ENCODE measurements at regions not wholly inside any gene's neighbourhood (a gene's known extent, or its start where the extent isn't known, plus 50 kb on each side); places are given as distances from the start of the nearest gene placed in this dataset.

DNA sequence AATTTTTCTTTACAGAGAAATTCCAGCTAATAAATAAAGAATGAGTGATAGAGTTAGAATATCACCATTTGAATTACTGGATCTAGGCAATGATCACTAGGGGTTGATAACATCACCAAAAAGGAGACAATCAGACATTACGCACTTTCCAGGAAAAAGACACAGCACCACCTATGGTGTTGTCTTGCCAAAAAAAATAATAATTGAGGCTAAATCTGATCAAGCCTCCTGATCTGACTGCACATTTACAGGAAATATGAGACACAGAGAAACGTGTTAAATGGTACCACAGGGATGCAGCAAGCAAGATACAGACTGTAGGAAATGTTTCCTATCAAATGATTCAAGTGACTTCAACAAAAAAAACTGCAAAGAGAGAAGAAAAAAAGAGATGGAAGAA lies 92.8 kb downstream of the EOMES start:
- Histone ChIP-seq H3K4me3 (ENCODE audit: low read length) (no peak overlapping the region), H3K23ac (ENCODE audit: low read length) (no peak overlapping the region), H3K9ac (ENCODE audit: low read length) (no peak overlapping the region), H2BK5ac (ENCODE audit: low read length) (no peak overlapping the region), H2BK120ac (ENCODE audit: low read depth, low read length) (no peak overlapping the region), H3K4me1 (ENCODE audit: control insufficient read depth, low read depth, low read length) (no peaks in the 10 kb centered on the region), H3K56ac (ENCODE audit: low read length) (no peak overlapping the region), H3K27ac (ENCODE audit: low read depth, low read length) (no peak overlapping the region), H3K27me3 (ENCODE audit: insufficient read depth, low read length, poor library complexity) (no peaks in the 10 kb centered on the region), H3K36me3 (ENCODE audit: control insufficient read depth, insufficient read depth, low read length) (no peaks in the 10 kb centered on the region), H3K4ac (ENCODE audit: low read depth, low read length) (no peak overlapping the region), H4K5ac (ENCODE audit: low read length) (no peak overlapping the region), H2BK15ac (replicated peaks; ENCODE audit: low read depth) (no peak overlapping the region), H2AK5ac (ENCODE audit: low read length) (no peak overlapping the region), H4K8ac (ENCODE audit: low read depth, low read length) (no peak overlapping the region), H3K79me1 (ENCODE audit: low read length) (no peaks in the 10 kb centered on the region), H3K4me2 (ENCODE audit: low read length) (no peak overlapping the region), H3K79me2 (ENCODE audit: control insufficient read depth, insufficient read depth, low read length) (no peaks in the 10 kb centered on the region), H3K18ac (ENCODE audit: low read length) (no peak overlapping the region)
- no peak for DNase-seq
- no CpG with 5 or more reads among the region's 2 CpGs for WGBS (ENCODE audit: extremely low coverage, insufficient coverage, low lambda C conversion rate)

DNA sequence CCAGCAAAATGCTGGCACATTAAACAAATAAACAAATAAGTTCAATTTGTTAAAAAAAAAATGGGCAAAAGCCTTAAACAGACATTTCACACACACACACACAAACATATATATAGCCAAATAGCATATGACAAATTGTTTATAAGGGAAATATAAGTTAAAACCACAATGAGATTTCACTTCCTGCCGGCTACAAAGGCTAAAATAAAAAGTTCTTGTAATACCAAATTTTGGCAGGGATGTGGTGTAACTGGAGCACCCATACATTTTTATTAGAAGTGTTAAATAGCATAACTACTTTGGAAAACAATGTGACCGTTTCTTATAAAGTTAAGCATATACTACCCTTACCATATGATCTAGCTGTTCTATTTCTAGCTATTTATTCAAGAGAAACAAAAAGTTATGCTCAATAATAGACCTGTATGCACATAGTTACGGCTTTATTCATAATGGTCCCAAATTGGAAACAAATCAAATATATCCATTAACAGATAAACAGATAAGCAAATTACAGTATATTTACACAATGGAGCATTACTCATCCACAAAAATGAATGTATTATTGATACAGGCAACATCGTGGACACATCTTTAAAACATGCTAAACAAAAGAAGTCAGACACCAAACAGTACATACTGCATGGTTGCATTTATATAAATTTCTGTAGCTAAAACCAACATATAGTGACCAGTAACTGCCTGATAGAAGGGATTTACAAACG lies 93.9 kb downstream of the EOMES start:
- H3K36me3 ChIP-seq (ENCODE audit: control insufficient read depth, insufficient read depth, low read length), result no peaks in the 10 kb centered on the region
- H3K4ac ChIP-seq (ENCODE audit: low read depth, low read length), result no peak overlapping the region
- H3K4me2 ChIP-seq (ENCODE audit: low read length), result no peak overlapping the region
- no peak overlapping the region for H3K18ac ChIP-seq (ENCODE audit: low read length)
- no peaks in the 10 kb centered on the region for H3K27me3 ChIP-seq (ENCODE audit: insufficient read depth, low read length, poor library complexity)
- no peak overlapping the region for H3K56ac ChIP-seq (ENCODE audit: low read length)
- no peak overlapping the region for H4K8ac ChIP-seq (ENCODE audit: low read depth, low read length)
- no peak overlapping the region for H3K9ac ChIP-seq (ENCODE audit: low read length)
- no peak overlapping the region for H3K27ac ChIP-seq (ENCODE audit: low read depth, low read length)
- no peaks in the 10 kb centered on the region for H3K79me2 ChIP-seq (ENCODE audit: control insufficient read depth, insufficient read depth, low read length)
- H2BK120ac ChIP-seq (ENCODE audit: low read depth, low read length), result no peak overlapping the region
- H3K4me1 ChIP-seq (ENCODE audit: control insufficient read depth, low read depth, low read length), result no peaks in the 10 kb centered on the region
- WGBS (ENCODE audit: extremely low coverage, insufficient coverage, low lambda C conversion rate), result no CpG with 5 or more reads among the region's 5 CpGs
- no peak overlapping the region for H2AK5ac ChIP-seq (ENCODE audit: low read length)
- H3K79me1 ChIP-seq (ENCODE audit: low read length), result no peaks in the 10 kb centered on the region
- H3K4me3 ChIP-seq (ENCODE audit: low read length), result no peak overlapping the region
- H4K5ac ChIP-seq (ENCODE audit: low read length), result no peak overlapping the region
- H2BK5ac ChIP-seq (ENCODE audit: low read length), result no peak overlapping the region
- H2BK15ac ChIP-seq (replicated peaks; ENCODE audit: low read depth), result no peak overlapping the region
- DNase-seq, result no peak
- H3K23ac ChIP-seq (ENCODE audit: low read length), result no peak overlapping the region

DNA sequence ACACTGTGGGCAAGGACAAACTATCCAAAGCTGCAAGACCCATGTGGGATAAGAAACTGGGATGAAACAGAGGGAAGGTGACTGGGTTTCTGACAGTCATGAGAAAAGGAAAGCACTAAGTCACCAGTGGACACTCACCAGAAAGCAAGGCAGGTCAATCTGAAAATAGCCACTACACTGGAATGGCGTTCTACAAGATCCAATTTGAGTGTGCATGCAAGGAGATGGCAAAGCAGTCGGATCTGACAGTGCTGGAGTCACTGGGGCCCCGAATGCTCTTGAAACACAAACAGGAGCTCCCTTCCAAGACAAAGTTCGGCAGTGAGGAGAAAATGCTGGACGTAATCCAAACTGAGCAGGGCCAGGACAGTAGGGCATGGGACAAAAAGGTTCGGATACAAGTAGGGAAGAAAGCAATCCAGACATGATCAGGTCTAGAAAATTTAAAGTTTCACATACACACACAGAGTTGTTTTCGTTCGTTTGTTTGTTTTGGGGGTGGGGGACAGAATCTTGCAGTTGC lies 95.5 kb downstream of the EOMES start:
- no peaks in the 10 kb centered on the region for H3K79me2 ChIP-seq (ENCODE audit: control insufficient read depth, insufficient read depth, low read length)
- no peak overlapping the region for H3K18ac ChIP-seq (ENCODE audit: low read length)
- H3K4me1 ChIP-seq (ENCODE audit: control insufficient read depth, low read depth, low read length), result no peaks in the 10 kb centered on the region
- H3K27me3 ChIP-seq (ENCODE audit: insufficient read depth, low read length, poor library complexity), result no peaks in the 10 kb centered on the region
- WGBS (ENCODE audit: extremely low coverage, insufficient coverage, low lambda C conversion rate), result no CpG with 5 or more reads among the region's 8 CpGs
- H3K36me3 ChIP-seq (ENCODE audit: control insufficient read depth, insufficient read depth, low read length), result no peaks in the 10 kb centered on the region
- H4K8ac ChIP-seq (ENCODE audit: low read depth, low read length), result no peak overlapping the region
- H3K9ac ChIP-seq (ENCODE audit: low read length), result no peak overlapping the region
- H3K27ac ChIP-seq (ENCODE audit: low read depth, low read length), result no peak overlapping the region
- DNase-seq, result no peak
- no peak overlapping the region for H3K4me2 ChIP-seq (ENCODE audit: low read length)
- H3K79me1 ChIP-seq (ENCODE audit: low read length), result no peaks in the 10 kb centered on the region
- H3K4me3 ChIP-seq (ENCODE audit: low read length), result no peak overlapping the region
- H2BK15ac ChIP-seq (replicated peaks; ENCODE audit: low read depth), result no peak overlapping the region
- no peak overlapping the region for H2BK5ac ChIP-seq (ENCODE audit: low read length)
- no peak overlapping the region for H3K56ac ChIP-seq (ENCODE audit: low read length)
- H2AK5ac ChIP-seq (ENCODE audit: low read length), result no peak overlapping the region
- H2BK120ac ChIP-seq (ENCODE audit: low read depth, low read length), result no peak overlapping the region
- H4K5ac ChIP-seq (ENCODE audit: low read length), result no peak overlapping the region
- H3K23ac ChIP-seq (ENCODE audit: low read length), result no peak overlapping the region
- H3K4ac ChIP-seq (ENCODE audit: low read depth, low read length), result no peak overlapping the region

DNA sequence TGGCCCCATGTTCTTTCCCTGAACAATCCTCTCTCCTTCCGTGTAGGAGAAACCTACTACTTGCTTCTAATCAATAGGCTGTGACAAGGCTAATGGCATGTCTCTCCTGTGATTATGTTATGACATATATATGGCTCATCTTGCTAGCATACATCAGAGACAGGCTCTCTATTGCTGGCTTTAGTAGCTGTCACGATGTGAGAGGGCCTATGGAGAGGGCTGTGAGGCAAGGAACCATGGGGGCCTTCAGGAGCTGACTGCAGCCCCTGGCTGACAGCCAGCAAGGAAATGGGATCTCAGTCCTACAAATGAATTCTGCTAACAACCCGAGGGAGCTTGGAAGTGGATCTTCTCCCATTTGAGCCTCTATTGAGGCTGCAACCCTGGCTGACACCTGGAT lies 96.3 kb downstream of the EOMES start:
- H3K27ac ChIP-seq (ENCODE audit: low read depth, low read length), result no peak overlapping the region
- no CpG with 5 or more reads among the region's 3 CpGs for WGBS (ENCODE audit: extremely low coverage, insufficient coverage, low lambda C conversion rate)
- no peaks in the 10 kb centered on the region for H3K4me1 ChIP-seq (ENCODE audit: control insufficient read depth, low read depth, low read length)
- no peak overlapping the region for H3K56ac ChIP-seq (ENCODE audit: low read length)
- no peak overlapping the region for H2BK5ac ChIP-seq (ENCODE audit: low read length)
- no peaks in the 10 kb centered on the region for H3K36me3 ChIP-seq (ENCODE audit: control insufficient read depth, insufficient read depth, low read length)
- no peak overlapping the region for H4K5ac ChIP-seq (ENCODE audit: low read length)
- H3K4ac ChIP-seq (ENCODE audit: low read depth, low read length), result no peak overlapping the region
- H2BK120ac ChIP-seq (ENCODE audit: low read depth, low read length), result no peak overlapping the region
- no peak overlapping the region for H3K4me2 ChIP-seq (ENCODE audit: low read length)
- H2AK5ac ChIP-seq (ENCODE audit: low read length), result no peak overlapping the region
- H3K4me3 ChIP-seq (ENCODE audit: low read length), result no peak overlapping the region
- no peak overlapping the region for H3K9ac ChIP-seq (ENCODE audit: low read length)
- H2BK15ac ChIP-seq (replicated peaks; ENCODE audit: low read depth), result no peak overlapping the region
- H4K8ac ChIP-seq (ENCODE audit: low read depth, low read length), result no peak overlapping the region
- H3K18ac ChIP-seq (ENCODE audit: low read length), result no peak overlapping the region
- H3K79me2 ChIP-seq (ENCODE audit: control insufficient read depth, insufficient read depth, low read length), result no peaks in the 10 kb centered on the region
- H3K27me3 ChIP-seq (ENCODE audit: insufficient read depth, low read length, poor library complexity), result no peaks in the 10 kb centered on the region
- H3K79me1 ChIP-seq (ENCODE audit: low read length), result no peaks in the 10 kb centered on the region
- DNase-seq, result no peak
- H3K23ac ChIP-seq (ENCODE audit: low read length), result no peak overlapping the region

DNA sequence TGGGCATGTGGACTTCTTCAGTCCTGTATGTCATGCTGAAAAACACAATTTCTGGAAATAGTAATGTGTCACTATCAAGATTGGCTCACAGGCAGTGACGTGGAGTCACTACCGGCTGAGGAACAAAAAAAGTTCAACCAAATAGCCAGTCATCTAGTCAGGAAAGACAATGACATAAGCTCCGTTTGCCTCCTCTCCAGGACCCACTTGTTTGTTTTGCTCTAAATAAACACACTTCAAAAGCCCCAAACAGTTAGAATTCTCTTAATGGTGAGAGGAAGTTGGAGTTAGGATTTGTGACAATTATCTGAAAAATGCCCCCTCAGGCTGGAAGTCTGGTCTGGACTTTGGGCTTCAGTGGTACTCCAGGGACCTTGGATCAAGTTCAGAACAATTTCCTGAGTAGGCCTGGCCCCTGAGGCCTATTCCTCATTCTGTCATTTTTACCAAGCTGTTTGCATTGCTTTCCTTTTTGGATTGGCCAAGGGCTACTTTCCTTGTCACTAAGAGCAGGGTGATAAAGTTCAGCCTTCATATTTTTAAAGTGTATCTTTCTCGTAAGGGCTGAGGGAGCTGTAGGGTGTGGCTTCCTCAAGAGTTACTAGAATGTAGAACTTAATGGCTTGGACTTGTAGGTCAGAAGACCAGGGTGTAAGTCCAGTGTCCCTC lies 98.9 kb downstream of the EOMES start:
- Histone ChIP-seq H3K4me1 (ENCODE audit: control insufficient read depth, low read depth, low read length) (no peaks in the 10 kb centered on the region), H3K4me2 (ENCODE audit: low read length) (no peak overlapping the region), H3K18ac (ENCODE audit: low read length) (no peak overlapping the region), H3K23ac (ENCODE audit: low read length) (no peak overlapping the region), H3K79me2 (ENCODE audit: control insufficient read depth, insufficient read depth, low read length) (no peaks in the 10 kb centered on the region), H3K4ac (ENCODE audit: low read depth, low read length) (no peak overlapping the region), H3K4me3 (ENCODE audit: low read length) (no peak overlapping the region), H3K27me3 (ENCODE audit: insufficient read depth, low read length, poor library complexity) (no peaks in the 10 kb centered on the region), H2BK120ac (ENCODE audit: low read depth, low read length) (no peak overlapping the region), H4K5ac (ENCODE audit: low read length) (no peak overlapping the region), H2AK5ac (ENCODE audit: low read length) (no peak overlapping the region), H3K56ac (ENCODE audit: low read length) (no peak overlapping the region), H3K36me3 (ENCODE audit: control insufficient read depth, insufficient read depth, low read length) (no peaks in the 10 kb centered on the region), H2BK15ac (replicated peaks; ENCODE audit: low read depth) (no peak overlapping the region), H2BK5ac (ENCODE audit: low read length) (no peak overlapping the region), H4K8ac (ENCODE audit: low read depth, low read length) (no peak overlapping the region), H3K79me1 (ENCODE audit: low read length) (no peaks in the 10 kb centered on the region), H3K27ac (ENCODE audit: low read depth, low read length) (no peak overlapping the region), H3K9ac (ENCODE audit: low read length) (no peak overlapping the region)
- no peak for DNase-seq
- WGBS (ENCODE audit: extremely low coverage, insufficient coverage, low lambda C conversion rate), result no CpG with 5 or more reads among the region's 4 CpGs
